ENCODE measurements at regions not wholly inside any gene's neighbourhood (a gene's known extent, or its start where the extent isn't known, plus 50 kb on each side); places are given as distances from the start of the nearest gene placed in this dataset.

DNA sequence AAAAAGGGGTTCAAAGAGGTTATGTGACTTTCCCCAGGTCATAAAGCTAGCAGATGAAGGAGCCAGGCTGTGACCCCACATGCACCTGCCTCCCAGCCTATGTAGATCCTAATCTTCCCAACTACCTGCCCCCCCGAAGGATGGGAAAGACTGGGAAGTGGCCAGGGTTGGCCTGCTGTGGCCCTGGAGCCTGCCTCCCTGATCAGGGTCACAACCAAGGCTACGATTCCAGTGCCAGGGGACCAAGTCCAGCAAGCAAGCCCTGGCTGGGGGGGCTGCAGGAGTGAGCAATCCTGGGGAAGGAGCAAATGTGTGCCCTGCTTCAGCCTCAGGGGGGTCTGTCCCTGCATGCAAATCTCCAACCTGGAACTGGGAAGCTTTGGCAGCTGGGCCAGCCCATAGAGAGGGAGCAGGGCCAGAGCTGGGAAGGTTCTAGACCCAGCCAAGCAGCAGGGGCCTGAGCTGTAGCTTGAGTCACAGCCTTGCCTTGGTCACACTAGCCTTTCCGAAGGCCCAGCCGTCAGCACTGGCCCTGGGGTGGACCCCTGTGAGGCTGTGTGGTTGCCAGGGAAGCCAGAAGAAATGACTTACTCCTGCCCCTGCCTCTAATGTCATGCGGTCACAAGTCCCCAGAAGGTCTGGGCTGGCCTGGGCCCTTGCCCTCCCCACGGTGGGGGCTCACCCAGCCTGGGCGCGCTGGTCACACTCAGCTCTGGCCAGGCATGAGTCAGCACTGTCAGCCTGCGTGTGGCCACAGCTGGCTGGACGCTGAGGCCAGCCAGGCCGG is 96.4 kb upstream of the ZMIZ1 start:
- TF ChIP-seq, protein P1, sequence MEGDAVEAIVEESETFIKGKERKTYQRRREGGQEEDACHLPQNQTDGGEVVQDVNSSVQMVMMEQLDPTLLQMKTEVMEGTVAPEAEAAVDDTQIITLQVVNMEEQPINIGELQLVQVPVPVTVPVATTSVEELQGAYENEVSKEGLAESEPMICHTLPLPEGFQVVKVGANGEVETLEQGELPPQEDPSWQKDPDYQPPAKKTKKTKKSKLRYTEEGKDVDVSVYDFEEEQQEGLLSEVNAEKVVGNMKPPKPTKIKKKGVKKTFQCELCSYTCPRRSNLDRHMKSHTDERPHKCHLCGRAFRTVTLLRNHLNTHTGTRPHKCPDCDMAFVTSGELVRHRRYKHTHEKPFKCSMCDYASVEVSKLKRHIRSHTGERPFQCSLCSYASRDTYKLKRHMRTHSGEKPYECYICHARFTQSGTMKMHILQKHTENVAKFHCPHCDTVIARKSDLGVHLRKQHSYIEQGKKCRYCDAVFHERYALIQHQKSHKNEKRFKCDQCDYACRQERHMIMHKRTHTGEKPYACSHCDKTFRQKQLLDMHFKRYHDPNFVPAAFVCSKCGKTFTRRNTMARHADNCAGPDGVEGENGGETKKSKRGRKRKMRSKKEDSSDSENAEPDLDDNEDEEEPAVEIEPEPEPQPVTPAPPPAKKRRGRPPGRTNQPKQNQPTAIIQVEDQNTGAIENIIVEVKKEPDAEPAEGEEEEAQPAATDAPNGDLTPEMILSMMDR (conservative IDR thresholded peaks at IDR 0.05; ENCODE audit: low read length) = no peak
- TF ChIP-seq EZH2phosphoT487 (IDR thresholded peaks at IDR 0.05; ENCODE audit: borderline replicate concordance, low read depth, low read length) = no peak

Measured in OCI-LY7 (cell line).